ENCODE measurements at regions not wholly inside any gene's neighbourhood (a gene's known extent, or its start where the extent isn't known, plus 50 kb on each side); places are given as distances from the start of the nearest gene placed in this dataset.

GRCh38 chr7:95687759-95688343 lies 84.5 kb upstream of the DYNC1I1 start:
- Histone ChIP-seq H3K27me3 (ENCODE audit: control insufficient read depth, extremely low read depth, insufficient read depth, low read length) (no peaks in the 10 kb centered on the region), H3K4me1 (ENCODE audit: control insufficient read depth, extremely low read depth, insufficient read depth, low read length) (peaks cover 14% of the 10 kb centered on the region), H3K9ac (ENCODE audit: control insufficient read depth, extremely low read depth, insufficient read depth, low read length) (no peak overlapping the region), H4K20me1 (ENCODE audit: control insufficient read depth, extremely low read depth, insufficient read depth, low read length) (no peaks in the 10 kb centered on the region), H3K9me1 (ENCODE audit: control insufficient read depth, extremely low read depth, insufficient read depth, low read length) (no peaks in the 10 kb centered on the region), H3K27ac (ENCODE audit: control insufficient read depth, insufficient read depth, low read length) (no peak overlapping the region), H3K79me2 (ENCODE audit: control insufficient read depth, insufficient read depth, low read length) (no peaks in the 10 kb centered on the region), H3K4me3 (ENCODE audit: control insufficient read depth in 2 of 3, extremely low read depth in 1 of 3, insufficient read depth in 2 of 3, low read depth in 1 of 3, low read length in 3 of 3) (no peak overlapping the region), H3K9me3 (ENCODE audit: control insufficient read depth, low read depth, low read length) (no peaks in the 10 kb centered on the region), H3K36me3 (ENCODE audit: control insufficient read depth in 2 of 2, extremely low read depth in 1 of 2, insufficient read depth in 2 of 2, low read length in 2 of 2) (no peaks in the 10 kb centered on the region), H2AFZ (ENCODE audit: control insufficient read depth, low read length) (no peak overlapping the region), H3K4me2 (ENCODE audit: control insufficient read depth, extremely low read depth, insufficient read depth, low read depth, low read length) (no peak overlapping the region)
- dilution Hi-C loops (cut with MboI; ENCODE audit: extremely low pct_ligation_motif_present, low sequenced_read_pairs): loop anchor here (25.0 kb wide), 1 partner anchor 176 kb away; no protein-coding TSS in a partner anchor
- TF ChIP-seq CTCF (optimal IDR thresholded peaks at IDR 0.05 in 1 of 3, IDR thresholded peaks at IDR 0.05 in 1 of 3, conservative IDR thresholded peaks at IDR 0.05 in 1 of 3; ENCODE audit: extremely low read depth in 1 of 3, insufficient read depth in 2 of 3, low read length in 3 of 3) (peak in 2 of 3 experiments; percentile 36 to 38), EZH2 (IDR thresholded peaks at IDR 0.05; ENCODE audit: low read length) (no peak)
- peak; percentile 87 for FAIRE-seq
- no peak for DNase-seq (ENCODE audit: low read depth, low spot score)

GRCh38 chr7:95686109-95686508 lies 86.2 kb upstream of the DYNC1I1 start:
- Histone ChIP-seq H3K79me2 (ENCODE audit: control insufficient read depth, insufficient read depth, low read length) (no peaks in the 10 kb centered on the region), H3K4me3 (ENCODE audit: control insufficient read depth in 2 of 3, extremely low read depth in 1 of 3, insufficient read depth in 2 of 3, low read depth in 1 of 3, low read length in 3 of 3) (no peak overlapping the region), H2AFZ (ENCODE audit: control insufficient read depth, low read length) (no peak overlapping the region), H3K27ac (ENCODE audit: control insufficient read depth, insufficient read depth, low read length) (no peak overlapping the region), H3K9me1 (ENCODE audit: control insufficient read depth, extremely low read depth, insufficient read depth, low read length) (no peaks in the 10 kb centered on the region), H3K36me3 (ENCODE audit: control insufficient read depth in 2 of 2, extremely low read depth in 1 of 2, insufficient read depth in 2 of 2, low read length in 2 of 2) (no peaks in the 10 kb centered on the region), H3K27me3 (ENCODE audit: control insufficient read depth, extremely low read depth, insufficient read depth, low read length) (no peaks in the 10 kb centered on the region), H3K4me1 (ENCODE audit: control insufficient read depth, extremely low read depth, insufficient read depth, low read length) (peaks cover 7% of the 10 kb centered on the region), H3K4me2 (ENCODE audit: control insufficient read depth, extremely low read depth, insufficient read depth, low read depth, low read length) (no peak overlapping the region), H3K9me3 (ENCODE audit: control insufficient read depth, low read depth, low read length) (no peaks in the 10 kb centered on the region), H3K9ac (ENCODE audit: control insufficient read depth, extremely low read depth, insufficient read depth, low read length) (no peak overlapping the region), H4K20me1 (ENCODE audit: control insufficient read depth, extremely low read depth, insufficient read depth, low read length) (no peaks in the 10 kb centered on the region)
- FAIRE-seq (no peak), DNase-seq (ENCODE audit: low read depth, low spot score) (no peak)
- TF ChIP-seq EZH2 (IDR thresholded peaks at IDR 0.05; ENCODE audit: low read length) (no peak), CTCF (optimal IDR thresholded peaks at IDR 0.05 in 1 of 3, IDR thresholded peaks at IDR 0.05 in 1 of 3, conservative IDR thresholded peaks at IDR 0.05 in 1 of 3; ENCODE audit: extremely low read depth in 1 of 3, insufficient read depth in 2 of 3, low read length in 3 of 3) (peak; percentile 30 to 60 (median 40))
- dilution Hi-C loops (cut with MboI; ENCODE audit: extremely low pct_ligation_motif_present, low sequenced_read_pairs): loop anchor here (25.0 kb wide), 1 partner anchor 174 kb away; no protein-coding TSS in a partner anchor
